ENCODE measurements at regions not wholly inside any gene's neighbourhood (a gene's known extent, or its start where the extent isn't known, plus 50 kb on each side); places are given as distances from the start of the nearest gene placed in this dataset.
"Not testable (repeated sequence)": the region's sequence is repeated elsewhere in the genome, so short reads cannot be mapped to it uniquely, and the experiment has no call there.

DNA sequence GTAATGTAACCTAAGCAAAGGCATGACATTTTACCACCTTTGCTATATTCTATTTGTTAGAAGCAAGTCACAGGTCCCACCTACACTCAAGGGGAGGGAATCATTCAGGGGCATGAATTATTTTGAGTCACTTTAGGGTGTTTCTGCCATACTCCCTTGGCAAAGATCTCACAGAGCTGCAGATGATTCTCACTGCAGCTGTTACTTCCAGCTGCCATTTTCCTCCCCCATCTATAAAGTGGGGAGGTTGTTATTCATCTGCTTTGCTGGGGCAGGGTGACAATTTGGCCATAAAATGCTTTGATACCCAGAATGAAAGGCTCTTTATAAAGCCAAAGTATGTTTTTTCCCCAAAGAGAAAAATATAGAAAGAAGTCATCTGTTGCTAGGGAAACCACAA lies 136.5 kb upstream of the SMIM31 start:
- no peak for DNase-seq

DNA sequence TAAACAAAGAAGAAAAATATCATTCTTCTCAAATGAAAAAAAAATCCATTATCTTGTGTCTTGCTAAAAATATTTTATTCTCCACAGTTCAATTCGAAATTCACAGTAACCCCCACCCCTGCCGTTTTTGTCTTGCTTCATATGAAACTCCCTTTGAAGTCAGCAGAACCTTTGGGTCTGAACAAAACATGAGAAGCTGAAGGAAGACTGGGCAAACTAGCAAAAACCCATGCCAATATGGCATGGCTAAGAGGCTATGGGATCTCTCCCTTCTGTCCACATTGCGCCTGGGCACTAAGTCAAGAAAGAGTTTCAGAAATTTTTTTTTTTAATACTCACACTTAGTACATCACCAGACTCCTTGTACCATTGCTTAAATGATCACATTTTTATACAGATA lies 136.0 kb upstream of the SMIM31 start:
- DNase-seq = no peak

DNA sequence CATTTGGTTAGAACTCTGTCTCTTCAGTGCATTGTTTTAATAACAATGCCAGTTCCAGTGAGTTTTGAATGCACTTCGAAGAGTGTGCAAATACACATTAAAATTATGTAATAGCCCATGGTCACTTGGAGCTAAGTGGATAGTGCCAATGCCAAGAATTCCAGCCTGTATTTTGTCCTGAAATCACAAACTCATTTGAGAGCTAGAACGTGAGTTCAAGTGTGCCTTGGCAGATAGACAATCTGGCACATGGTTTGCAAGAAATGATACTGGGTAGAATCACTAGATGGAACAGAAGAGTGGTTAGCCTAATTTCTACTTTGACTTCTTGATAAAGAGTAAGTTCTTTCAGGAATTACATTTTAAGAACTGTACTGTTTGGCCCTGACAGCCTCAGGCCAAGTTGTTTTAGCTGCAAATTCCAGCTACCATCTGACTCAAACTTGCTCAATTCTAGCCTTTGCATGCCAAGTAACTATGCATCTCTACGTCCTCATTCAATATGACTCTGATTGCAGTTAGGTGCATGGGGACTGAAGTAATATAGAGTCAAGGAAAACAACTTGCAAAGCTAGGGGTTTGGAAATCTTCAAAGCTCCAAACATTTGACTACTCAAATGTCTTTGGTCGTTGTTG lies 131.9 kb upstream of the SMIM31 start:
- no peak for DNase-seq

DNA sequence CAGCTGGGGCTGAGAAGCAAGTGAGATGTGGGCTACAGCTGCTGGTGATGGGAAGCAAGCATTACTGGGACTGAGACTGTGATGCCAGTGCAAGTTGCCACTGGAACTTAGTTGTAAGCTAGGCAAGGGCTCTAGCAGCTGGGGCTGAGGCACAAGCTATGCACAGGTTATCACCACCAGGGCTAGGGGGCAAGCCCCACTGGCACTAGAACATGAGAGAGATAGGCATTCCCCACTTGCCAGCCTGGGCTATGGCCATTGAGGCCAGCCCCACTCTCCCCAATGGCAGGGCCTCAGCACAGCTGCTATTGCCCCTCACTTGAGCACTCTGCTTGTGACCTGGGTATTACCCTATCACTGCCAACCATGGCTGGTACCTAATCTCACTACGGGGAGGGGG lies 130.8 kb upstream of the SMIM31 start:
- DNase-seq = no peak

DNA sequence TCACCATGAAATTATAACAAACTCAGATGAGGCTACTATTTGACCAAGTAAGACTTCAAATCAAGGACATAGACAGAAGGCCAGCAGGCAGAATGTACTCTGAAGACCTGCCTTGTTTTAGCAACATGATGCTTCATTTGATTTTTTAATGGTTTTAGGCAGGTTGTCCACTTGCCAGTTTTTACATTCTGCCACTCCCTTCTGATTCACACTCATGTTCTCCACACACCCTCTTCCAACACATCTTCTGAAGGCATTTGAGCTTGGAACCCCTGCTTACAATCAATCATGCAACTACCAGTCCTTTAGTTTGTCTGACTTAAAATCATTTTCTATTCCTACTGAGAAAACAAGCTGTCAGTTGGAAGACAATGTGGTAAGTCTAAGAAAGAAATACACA lies 114.9 kb upstream of the SMIM31 start:
- no peak for DNase-seq

DNA sequence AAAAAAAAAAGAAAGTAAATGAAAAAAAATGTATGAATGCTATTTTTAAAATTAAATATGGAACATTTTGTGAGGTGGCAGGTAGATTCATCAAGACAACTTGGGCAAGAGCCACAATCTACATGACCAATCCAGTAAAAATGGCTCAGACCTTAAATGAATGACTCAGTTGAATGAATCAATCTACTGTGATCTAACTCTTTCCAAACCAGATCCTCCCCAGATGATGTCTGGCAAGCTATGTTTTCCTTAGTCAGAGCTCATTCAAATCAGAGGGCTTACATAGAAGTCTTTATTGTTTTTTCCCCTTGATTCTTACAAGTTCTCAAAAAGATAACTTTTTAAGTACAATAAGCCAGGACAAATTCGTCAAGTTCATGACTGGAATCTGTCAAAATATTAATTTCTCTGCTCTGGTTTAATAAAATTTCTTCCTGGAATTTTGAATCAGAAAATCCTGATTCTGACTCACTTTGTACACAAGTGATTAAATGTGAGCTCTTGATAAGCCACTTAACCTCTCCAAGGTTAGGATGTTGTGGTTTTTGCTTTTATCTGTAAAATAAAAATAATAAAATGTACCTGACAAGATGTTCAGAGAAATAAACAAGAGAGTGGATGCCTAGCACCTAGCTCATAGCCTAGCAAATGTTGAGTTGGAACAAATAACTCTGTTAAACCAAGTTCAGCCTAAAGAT lies 105.6 kb upstream of the SMIM31 start:
- no peak for DNase-seq

DNA sequence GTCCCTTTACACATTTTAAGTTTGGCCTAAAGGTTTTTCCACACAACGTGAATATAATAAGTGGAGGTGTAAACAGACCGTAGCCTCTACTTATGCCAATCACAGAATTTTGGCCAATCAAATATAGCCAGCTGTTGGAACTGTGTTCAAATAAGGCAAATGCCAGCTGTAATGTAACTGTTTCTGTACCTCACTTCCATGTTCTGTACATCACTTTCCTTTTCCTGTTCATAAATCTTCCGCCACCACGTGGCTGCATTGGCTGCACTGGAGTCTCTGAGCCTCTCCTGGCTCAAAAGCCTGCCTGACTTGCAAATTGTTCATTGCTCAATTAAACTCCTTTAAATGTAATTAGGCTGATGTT lies 105.1 kb upstream of the SMIM31 start:
- no peak for DNase-seq

DNA sequence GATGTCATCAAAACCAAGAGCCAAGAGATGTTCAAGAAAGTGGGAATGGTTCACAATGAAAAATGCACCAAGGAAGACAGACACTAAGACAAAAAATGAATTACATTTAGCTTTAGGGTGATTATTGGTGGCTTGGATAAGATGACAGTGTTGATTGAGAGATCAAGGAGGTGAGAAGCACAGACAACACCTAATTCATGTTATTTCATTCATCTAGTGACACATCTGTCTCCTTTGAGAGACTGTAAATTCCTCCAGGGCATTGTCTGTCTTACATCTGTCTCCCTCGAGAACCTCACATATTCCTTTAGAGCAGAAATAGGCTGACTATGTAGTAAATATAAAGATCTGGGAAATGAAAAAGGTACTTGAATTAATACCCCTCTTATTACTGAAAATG lies 94.2 kb upstream of the SMIM31 start:
- no peak for DNase-seq

DNA sequence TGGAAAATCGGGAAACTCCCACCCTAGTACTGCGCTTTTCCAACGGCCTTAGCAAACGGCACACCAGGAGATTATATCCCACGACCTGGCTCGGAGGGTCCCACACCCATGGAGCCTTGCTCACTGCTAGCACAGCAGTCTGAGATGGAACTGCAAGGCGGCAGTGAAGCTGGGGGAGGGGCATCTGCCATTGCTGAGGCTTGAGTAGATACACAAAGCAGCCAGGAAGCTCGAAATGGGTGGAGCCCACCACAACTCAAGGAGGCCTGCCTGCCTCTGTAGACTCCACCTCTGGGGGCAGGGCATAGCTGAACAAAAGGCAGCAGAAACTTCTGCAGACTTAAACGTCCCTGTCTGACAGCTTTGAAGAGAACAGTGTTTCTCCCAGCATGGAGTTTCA lies 77.8 kb upstream of the SMIM31 start:
- DNase-seq = not testable (repeated sequence)

DNA sequence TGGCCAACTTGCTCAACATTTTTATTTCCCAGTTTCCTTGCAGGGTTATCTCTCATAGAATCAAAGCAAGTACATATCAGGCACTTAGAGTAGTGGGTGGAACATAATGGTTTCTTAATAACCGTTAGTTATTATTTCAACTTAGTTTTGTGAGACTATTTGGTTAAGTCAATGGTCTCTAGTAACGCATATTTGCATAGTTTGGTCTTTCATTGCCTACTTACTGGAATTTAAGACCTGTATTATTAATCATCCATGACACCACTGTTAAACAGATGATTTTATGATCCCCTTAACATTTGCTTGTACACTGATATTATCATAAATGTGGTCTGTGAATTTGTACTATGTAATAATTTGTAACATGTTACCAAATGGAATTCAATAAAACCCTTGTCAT lies 70.9 kb upstream of the SMIM31 start:
- no peak for DNase-seq

DNA sequence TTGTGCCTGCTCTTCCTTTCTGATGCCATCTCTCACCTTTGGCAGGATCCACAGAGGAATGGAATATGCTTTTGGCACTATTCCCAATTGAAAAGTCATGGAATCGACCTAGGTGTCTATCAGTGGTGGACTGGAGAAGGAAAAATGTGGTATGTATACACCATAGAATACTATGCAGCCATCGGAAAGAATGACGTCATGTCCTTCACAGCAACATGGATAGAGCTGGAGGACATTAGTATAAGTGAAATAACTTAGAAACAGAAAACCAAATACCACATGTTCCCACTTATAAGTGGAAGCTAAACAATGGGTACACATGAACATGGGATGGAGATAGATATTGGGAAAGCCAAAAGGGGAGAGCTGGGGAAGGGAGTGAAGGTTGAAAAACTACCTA lies 58.3 kb upstream of the SMIM31 start:
- DNase-seq = no peak

DNA sequence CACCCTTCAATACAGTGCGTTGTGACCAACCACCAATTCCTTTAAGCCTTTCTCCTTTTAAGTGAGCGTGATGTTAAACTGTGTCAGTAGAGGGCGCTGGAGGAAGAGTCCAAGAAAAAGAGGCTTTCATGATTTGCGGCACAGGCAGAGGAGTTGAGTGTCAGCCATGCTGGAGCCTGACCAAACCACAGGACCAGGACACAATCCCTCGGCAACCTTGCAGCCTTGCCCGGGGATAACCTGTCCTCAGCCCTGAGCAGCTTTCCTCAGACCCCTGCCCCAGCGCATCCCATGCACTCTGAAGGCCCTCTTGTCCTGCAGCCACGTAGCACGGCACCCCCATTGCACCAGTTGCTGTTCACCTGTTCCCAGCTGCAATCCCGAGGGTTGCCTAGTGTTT lies 53.5 kb upstream of the SMIM31 start:
- DNase-seq = no peak

DNA sequence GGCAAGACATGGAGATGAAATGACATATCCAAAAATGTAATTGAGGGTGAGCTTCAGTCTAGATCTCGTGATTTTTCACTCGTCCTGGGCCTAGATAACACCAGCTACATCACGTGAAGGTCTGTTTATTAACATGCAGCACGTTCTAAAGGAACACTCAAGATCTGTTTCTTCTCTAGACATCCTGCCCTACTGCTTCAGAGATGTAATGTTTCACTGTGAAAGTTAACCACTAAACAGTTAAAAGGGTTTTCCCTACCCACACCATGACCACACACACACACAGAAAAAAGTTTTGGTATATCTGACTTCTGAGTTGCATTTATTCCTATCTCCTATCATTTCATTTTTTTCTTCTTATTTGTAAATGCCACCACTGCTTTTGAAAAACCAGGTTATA lies 52.3 kb upstream of the SMIM31 start:
- no peak for DNase-seq

Measured in NCI-H774 (cell line).